HG03520 (cell line): ENCODE measurements at regions not wholly inside any gene's neighbourhood (a gene's known extent, or its start where the extent isn't known, plus 50 kb on each side); places are given as distances from the start of the nearest gene placed in this dataset.

Source experiments
- ATAC-seq: cut with Tn5 transposase; IDR thresholded peaks from one replicate; pipeline ENCODE4 v1.9.1; 2021; ENCODE audit warnings: mild to moderate bottlenecking, moderate library complexity; ENCODE audit not compliant: unreplicated experiment

DNA sequence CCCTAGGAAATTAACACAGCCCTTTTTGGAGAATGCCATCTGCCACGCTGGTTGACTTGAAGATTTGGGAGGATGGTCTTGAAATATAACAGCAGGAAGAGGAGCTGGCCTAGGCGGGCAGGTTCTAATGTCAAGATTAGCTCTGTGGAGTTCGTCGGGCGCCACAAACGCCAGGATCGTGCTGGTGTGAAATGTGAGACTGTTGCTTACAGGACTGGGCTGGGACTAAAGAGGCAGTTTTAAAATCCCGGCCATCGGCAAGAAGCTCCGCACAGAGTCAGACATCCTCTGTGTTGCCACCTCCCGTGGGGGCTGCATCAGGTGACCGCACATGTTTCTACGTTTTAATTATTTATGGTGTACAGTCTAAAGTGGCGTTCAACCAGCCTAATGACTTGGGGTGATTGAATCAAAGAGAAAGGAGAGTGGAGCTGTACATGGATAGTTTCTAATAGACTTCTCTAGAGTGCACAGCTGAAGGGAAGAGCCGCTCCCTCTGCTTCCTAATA lies 99.4 kb upstream of the BCL11A start:
- ATAC-seq, result no peak

DNA sequence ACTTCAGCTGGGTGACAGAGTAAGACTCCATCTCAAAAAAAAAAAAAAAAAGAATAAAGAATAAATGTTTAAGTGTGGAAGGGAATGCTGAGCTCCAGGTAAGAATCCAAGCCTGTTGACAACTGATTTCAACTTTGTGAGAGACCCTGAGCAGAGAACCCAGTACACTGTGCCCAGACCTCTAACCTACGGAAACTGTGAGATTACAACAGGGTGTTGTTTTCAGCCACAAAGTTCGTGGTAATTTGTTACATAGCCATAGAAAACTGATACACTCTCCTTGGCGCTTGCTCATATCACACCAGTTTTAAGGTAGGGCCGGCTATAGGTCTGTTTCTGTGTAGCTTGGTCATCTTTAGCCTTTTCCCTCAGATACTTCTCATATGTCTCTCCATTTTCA lies 98.4 kb upstream of the PAPOLG start:
- ATAC-seq, result no peak

DNA sequence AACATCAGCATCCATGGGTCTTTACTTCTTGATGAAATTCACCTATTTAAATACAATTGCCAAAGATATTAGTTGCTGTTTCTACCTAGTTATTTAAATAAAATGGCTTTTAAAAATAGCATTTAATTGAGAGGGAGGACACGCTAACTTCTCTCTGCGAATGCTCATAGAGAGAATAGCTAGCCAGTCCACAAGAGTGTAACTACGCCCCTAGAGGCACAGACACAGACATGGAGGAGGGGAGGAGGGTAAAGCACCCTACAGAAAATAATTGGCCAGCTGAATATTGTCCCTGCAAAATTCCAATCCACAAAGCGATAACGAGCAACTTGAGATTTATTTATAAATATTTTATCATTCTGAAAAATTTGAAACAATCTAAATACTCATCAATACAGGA lies 97.0 kb upstream of the PAPOLG start:
- ATAC-seq, result no peak

DNA sequence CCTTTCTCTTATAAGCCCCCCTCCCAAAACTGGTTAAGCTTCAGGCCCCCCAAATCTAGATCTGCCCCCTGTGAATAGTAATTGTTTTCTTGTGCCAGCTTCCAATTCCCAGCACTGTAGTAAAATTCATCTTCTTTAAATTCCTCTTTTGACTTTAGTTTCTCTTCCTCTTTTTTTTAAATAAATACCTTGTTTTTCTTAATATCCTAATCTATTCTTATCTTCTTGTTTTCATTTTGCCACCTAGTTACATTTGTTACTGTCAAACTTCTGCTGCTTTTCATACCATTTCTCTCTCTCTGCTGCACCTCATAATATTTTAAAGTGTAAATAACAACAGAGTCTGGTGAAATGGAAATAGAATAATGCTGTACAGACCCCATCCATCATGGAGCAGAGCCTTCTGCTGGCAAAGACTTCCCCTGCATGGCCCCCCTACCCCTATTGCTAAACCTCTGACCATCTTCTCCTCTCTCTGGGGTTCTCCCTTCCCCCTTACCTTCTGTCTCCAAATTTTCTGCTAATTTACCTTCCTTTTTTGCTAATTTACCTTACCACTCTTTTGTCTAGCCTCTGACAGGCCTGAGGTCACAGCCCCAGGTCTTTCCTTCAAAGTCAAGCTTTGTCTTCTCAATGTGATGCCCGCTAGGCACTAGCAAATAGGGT lies 94.9 kb upstream of the PAPOLG start:
- no peak for ATAC-seq

DNA sequence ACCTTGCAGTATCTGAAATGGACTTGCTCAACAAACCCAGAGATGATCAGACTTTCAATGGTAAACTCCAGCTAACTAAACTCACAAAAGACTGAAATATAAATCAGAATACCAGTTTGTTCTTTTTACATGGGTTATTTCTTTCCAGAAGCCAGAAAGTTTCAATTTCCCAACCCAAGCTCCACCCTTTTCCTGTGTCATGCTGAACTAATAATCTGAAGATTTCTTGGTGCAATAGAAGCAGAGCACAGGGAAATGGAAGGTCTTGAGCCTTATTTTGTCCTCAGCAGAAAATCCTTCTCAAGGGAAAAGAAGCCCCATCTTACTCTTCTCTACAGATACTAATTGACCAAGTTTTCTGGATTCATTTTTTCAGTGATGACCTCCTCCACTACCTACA lies 93.3 kb upstream of the PAPOLG start:
- no peak for ATAC-seq

DNA sequence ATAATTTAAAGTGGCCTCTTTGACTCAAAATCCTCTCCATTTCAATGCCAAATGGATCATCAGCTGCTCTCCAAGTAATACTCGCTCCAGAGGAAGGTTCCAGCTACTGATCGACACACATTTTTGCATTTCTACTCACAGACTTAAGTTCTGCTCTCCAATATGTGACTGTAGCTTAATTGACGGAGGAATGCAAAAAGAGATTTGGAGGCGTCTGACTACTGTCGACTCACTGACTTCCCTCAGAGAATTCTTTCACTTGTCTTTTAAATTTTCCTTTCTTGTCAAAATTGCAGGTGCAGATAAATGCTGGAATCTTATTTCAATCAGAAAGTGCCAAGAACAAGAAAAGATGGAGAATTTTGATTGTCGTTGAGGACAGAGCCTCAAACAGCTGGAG lies 84.1 kb upstream of the PAPOLG start:
- ATAC-seq, result no peak

DNA sequence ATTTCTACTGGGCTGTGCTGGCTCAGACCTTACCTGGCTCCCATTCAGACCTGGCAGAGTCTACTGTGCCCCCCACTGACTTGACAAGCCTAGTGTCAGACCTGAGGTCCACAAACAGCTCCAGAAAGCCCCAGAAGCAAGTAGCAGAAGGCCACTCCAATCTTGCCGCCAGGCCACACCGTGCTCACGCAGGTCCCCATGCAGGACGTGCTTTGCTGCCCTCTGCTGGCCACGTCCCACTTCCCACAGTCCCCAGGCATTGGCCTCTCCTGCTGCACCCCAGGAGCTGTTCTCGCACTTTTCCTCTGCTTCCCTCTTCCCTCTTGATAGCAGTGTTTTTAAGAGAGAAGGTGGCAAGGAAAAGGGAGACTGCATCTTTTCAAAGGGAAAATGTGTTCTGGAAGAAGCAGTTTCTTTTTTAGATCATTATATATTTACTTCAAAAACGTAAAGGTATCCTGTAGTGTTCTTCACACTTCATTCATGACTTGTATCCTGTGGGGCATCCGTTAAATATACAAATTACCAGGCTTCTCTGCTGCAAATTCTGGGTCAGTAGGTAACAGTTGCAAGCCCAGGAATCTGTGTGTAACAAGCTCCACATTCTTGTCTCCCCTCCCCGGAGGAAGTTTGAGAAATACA lies 81.4 kb upstream of the PAPOLG start:
- ATAC-seq, result peak; percentile 99

DNA sequence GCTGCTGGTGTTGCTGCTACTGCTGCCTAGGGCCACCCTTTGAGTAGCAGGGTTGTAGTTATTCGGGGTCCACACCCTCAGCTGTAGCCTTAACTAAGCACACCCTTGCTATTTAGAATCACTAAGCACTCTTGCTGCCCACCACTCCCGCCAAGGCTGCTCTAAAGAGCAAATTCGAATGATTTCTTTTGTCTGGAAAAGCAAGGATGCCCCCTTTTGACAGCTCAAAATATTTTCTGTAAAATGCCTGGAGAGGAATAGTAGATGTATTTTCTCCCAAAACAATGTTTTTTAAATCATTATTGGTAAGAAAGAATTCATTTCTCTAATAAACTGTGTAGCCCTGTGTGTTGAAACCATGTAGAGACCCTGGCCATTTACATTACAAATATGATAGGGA lies 80.8 kb upstream of the PAPOLG start:
- no peak for ATAC-seq

DNA sequence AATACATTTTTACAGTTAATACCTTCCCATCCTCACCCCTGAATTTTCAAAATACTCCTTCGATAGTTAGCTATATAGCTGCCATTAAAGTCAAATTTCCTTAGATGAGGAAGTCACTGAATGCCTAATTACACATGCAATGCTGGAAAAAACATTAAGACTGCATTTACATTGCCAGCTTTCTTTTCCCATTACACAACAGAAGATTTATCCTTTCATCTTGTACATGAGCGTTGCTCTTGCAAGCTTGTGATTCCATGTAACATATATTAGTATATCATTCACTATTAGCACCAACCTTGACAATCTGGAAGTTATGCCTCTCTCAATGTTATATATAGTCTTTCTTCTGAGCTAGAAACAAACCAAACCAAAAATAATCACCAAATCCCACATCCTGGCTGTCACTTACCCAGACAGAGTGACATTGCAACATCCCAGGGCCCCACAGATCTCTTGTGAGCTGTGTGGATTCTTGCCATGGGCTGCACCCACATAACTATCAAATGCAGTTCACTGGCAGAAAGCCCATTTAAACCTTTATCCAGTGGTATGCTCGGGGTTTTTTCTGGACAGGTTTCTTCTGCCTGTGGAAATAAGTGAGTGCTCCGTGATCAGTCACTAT lies 79.2 kb upstream of the PAPOLG start:
- ATAC-seq, result no peak

DNA sequence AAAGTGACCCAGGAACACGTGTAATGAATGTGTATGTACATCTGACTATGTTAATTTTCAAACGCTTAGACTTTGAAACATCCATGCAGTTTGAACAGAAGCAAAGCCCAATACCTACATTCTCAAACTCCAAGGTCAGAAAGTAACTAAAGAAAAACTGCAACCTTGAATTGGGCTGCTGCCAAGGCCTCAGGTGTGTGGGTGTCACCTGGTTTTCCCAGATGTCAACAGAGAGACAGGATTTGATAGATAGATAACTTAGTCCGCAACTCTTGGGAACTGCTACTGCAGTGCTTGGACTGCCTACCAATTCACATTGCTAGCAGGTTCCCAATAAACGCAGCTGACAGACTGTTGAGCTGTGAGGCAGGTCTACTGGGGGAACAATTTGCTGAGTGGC lies 78.7 kb upstream of the PAPOLG start:
- ATAC-seq, result no peak

DNA sequence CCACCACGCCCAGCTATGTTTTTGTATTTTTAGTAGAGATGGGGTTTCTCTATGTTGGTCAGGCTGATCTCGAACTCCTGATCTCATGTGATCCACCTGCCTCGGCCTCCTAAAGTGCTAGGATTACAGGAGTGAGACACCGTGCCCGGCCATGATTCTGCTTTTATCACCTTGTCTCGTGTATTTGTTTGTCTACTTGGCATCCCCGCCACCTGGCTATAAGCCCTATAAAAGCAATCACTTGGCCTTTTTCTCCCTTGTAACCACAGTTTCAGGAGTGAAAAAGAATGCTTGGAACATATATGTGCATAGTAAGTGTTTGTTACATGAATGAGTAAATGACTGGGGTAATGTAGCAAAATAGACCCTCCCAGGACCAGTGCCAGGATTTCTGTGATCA lies 77.5 kb upstream of the PAPOLG start:
- no peak for ATAC-seq

DNA sequence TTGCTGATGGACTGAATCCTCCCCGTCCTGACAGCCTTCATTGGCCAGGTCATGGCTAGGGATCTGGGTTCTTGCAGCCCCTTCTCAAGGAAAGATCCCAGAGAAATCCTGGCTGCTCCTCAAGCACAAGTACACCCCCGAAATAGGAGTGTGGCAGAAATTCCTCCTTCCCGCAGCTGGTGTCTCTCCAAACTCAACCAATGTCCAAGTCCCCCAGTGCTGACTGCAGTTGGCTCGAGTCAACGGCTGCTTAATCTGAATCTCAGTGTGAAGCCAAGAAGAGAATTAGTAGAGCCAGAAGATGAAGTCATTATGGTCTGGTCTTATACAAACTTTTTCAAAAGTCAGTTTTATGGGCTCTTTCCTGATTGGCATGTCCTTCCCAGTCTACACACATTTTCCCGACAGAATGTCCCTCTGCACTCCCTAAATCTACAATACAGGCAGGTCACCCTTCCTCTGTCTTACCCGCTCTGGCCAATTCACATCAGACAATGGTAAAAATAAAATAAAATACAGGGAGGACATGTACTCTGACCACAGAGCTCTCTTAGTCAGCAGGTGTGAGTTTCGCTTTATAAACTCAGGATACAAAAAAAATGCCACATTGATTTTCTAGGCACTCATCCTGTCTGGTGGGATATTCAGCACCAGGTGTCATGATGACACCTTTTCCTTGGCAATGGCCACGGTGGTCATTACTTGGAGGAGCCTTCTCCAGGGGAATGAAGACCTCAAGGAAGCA lies 76.9 kb upstream of the PAPOLG start:
- ATAC-seq, result no peak

DNA sequence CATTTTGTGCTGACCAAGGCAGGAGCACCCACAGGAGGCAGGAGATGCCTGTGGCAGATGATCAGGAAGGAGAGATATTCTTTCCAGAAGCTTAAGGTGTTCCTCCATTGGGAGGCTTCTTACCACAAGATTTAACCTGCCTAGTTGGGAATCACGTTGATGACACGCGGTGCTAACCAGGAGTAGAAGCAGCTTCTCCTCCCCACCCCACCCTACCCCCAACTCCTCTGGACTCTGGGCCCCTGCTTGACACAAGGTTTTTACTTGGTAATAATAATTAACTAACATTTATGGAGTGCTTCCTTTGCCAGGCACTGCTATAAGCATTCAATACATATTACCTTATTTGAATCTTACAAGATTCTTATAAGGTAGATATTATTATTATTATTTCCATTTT lies 62.5 kb upstream of the PAPOLG start:
- no peak for ATAC-seq

DNA sequence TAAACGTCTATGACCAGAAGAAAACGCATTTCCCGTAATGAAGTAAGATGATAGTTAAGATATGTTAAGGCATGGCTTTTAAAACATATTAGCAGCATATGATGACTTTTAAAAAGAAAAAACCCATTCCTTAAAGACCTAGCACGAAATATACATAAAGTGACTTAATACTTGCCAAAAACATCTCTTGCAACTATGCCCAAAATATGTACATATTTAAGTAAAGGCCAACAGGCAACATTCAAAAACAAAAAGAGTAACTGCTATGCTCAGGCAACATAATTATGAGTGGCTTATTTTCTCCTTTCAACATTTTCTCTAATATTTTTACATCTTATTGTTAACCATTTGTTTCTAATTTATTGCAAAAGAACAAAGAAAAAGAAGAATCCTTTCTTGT lies 60.3 kb upstream of the PAPOLG start:
- no peak for ATAC-seq

DNA sequence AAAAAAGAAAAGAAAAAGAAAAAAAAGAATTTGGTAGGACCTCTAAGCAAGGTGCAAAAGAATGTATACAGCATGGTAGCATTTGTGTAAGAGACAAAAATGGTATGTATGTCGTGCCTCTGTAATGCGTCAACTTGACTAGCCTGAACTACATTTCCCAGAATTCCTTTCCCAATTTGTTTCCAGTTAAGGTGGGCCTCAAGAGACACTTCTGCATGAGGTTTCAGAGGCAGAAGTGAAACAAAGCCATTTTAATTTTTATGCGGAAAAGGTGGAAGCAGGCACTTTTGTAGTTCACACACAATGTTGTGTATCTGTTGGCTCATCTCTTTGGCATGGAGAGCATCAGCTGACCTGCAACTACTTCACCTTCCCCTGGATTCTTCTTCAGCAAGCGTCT lies 56.5 kb upstream of the PAPOLG start:
- ATAC-seq, result no peak

DNA sequence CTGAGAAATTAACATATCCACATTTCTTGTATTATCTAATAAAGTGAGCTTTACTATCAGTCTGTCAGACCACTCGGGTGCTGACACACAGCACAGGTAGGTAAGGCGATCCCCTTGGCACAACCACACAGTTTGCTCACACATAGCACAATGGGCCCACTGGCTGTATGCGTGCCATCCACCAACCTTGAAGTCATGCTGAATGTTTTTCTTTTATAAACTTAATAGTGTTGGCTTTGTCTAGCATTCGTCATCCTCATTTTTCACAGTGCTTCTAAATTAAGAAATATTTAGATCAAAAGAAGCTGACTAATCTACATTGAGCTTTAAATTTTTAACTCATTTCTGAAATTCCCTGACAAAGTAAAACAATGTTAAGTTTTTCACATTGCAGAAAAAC lies 50.0 kb upstream of the PAPOLG start:
- ATAC-seq, result no peak
